HEK293 (cell line): ENCODE measurements at regions not wholly inside any gene's neighbourhood (a gene's known extent, or its start where the extent isn't known, plus 50 kb on each side); places are given as distances from the start of the nearest gene placed in this dataset.

Source experiments
- CTCF ChIA-PET: fragments of 350-600 bp; formaldehyde crosslinking; extraction: SDS; loops from one replicate; lab custom pipeline; 2021; ENCODE audit warnings: antibody characterized with exemption; lab: Yijun Ruan, JAX
- POLR2A ChIA-PET: fragments of 300-600 bp; formaldehyde crosslinking; extraction: SDS; loops from one replicate; lab custom pipeline; 2020; ENCODE audit warnings: antibody characterized with exemption, inconsistent platforms; lab: Yijun Ruan, JAX
- H3K27ac ChIP-seq: fragments of 200-500 bp; sonication (Bioruptor generic); 2 replicates; pipeline ENCODE4 v1.5.1; 2014; ENCODE audit warnings: low read depth, low read length, control low read depth, inconsistent platforms; ENCODE audit errors: extremely low read depth
- H3K36me3 ChIP-seq, 2 experiments: fragments of 200-500 bp in 1 of 2; sonication (Bioruptor generic) in 1 of 2; 1 replicate in 1 of 2; 2 replicates in 1 of 2; pipeline ENCODE4 v1.5.1; 2014 to 2017; ENCODE audit warnings: inconsistent platforms in 2 of 2, low read length in 2 of 2; ENCODE audit not compliant: control insufficient read depth in 2 of 2, insufficient read depth in 1 of 2
- H3K4me1 ChIP-seq: fragments of 200-500 bp; sonication (Bioruptor generic); 2 replicates; pipeline ENCODE4 v1.5.1; 2014; ENCODE audit warnings: mild to moderate bottlenecking, low read length, inconsistent platforms; ENCODE audit not compliant: control insufficient read depth, insufficient read depth
- H3K4me3 ChIP-seq: 2 replicates; pipeline ENCODE4 v1.5.1; 2011; ENCODE audit warnings: low read depth, mild to moderate bottlenecking, control low read depth, low read length, moderate library complexity
- H3K9me3 ChIP-seq: fragments of 200-500 bp; sonication (Bioruptor generic); 2 replicates; pipeline ENCODE4 v1.5.1; 2014; ENCODE audit warnings: low read depth, low read length, inconsistent platforms; ENCODE audit not compliant: control insufficient read depth, insufficient read depth
- BCL11A ChIP-seq: fragments of 450-650 bp; formaldehyde crosslinking; IDR thresholded peaks from 2 replicates; pipeline ENCODE4 v1.5.1; 2016; ENCODE audit warnings: low read depth, missing biosample characterization, missing genetic modification characterization
- ELK4 ChIP-seq: IDR thresholded peaks from 2 replicates; pipeline ENCODE4 v1.6.1; 2011; ENCODE audit warnings: mild to moderate bottlenecking, low read depth, low read length, borderline replicate concordance
- FEZF1 ChIP-seq: fragments of 450-650 bp; formaldehyde crosslinking; IDR thresholded peaks from 2 replicates; pipeline ENCODE4 v1.5.1; 2016; ENCODE audit warnings: missing biosample characterization, missing genetic modification characterization
- SP2 ChIP-seq: fragments of 450-650 bp; formaldehyde crosslinking; IDR thresholded peaks from 2 replicates; pipeline ENCODE4 v1.5.1; 2016; ENCODE audit warnings: missing biosample characterization, missing genetic modification characterization
- SP7 ChIP-seq: fragments of 450-650 bp; formaldehyde crosslinking; IDR thresholded peaks from 2 replicates; pipeline ENCODE4 v1.5.1; 2016; ENCODE audit warnings: missing biosample characterization, missing genetic modification characterization
- YY2 ChIP-seq: fragments of 450-650 bp; formaldehyde crosslinking; IDR thresholded peaks from 2 replicates; pipeline ENCODE4 v1.5.1; 2016; ENCODE audit warnings: missing biosample characterization, missing genetic modification characterization
- ZBTB21 ChIP-seq: fragments of 450-650 bp; formaldehyde crosslinking; IDR thresholded peaks from 2 replicates; pipeline ENCODE4 v1.5.1; 2017; ENCODE audit warnings: missing biosample characterization, missing genetic modification characterization
- ZBTB7A ChIP-seq: fragments of 450-650 bp; formaldehyde crosslinking; IDR thresholded peaks from 2 replicates; pipeline ENCODE4 v1.5.1; 2016; ENCODE audit warnings: low read depth, missing biosample characterization, missing genetic modification characterization
- ZNF155 ChIP-seq: fragments of 450-650 bp; formaldehyde crosslinking; IDR thresholded peaks from 2 replicates; pipeline ENCODE4 v1.5.1; 2016; ENCODE audit warnings: missing biosample characterization, missing genetic modification characterization
- ZNF175 ChIP-seq: fragments of 450-650 bp; formaldehyde crosslinking; IDR thresholded peaks from 2 replicates; pipeline ENCODE4 v1.5.1; 2016; ENCODE audit warnings: missing biosample characterization, missing genetic modification characterization
- ZNF248 ChIP-seq: fragments of 450-650 bp; formaldehyde crosslinking; IDR thresholded peaks from 2 replicates; pipeline ENCODE4 v1.5.1; 2017; ENCODE audit warnings: missing biosample characterization, missing genetic modification characterization
- ZNF335 ChIP-seq: fragments of 450-650 bp; formaldehyde crosslinking; conservative IDR thresholded peaks from 2 replicates; pipeline ENCODE4 v1.5.1; 2016; ENCODE audit warnings: missing biosample characterization, missing genetic modification characterization
- ZNF391 ChIP-seq: fragments of 450-650 bp; formaldehyde crosslinking; IDR thresholded peaks from 2 replicates; pipeline ENCODE4 v1.5.1; 2016; ENCODE audit warnings: low read depth, missing biosample characterization, missing genetic modification characterization, borderline replicate concordance
- ZNF473 ChIP-seq: fragments of 450-650 bp; formaldehyde crosslinking; IDR thresholded peaks from 2 replicates; pipeline ENCODE4 v1.5.1; 2017; ENCODE audit warnings: missing biosample characterization, missing genetic modification characterization
- ZNF529 ChIP-seq: fragments of 450-650 bp; formaldehyde crosslinking; IDR thresholded peaks from 2 replicates; pipeline ENCODE4 v1.5.1; 2017; ENCODE audit warnings: missing genetic modification characterization, missing biosample characterization; ENCODE audit not compliant: insufficient replicate concordance
- ZNF544 ChIP-seq: fragments of 450-650 bp; formaldehyde crosslinking; IDR thresholded peaks from 2 replicates; pipeline ENCODE4 v1.5.0; 2017; ENCODE audit warnings: missing biosample characterization, missing genetic modification characterization
- TF ChIP-seq, protein P1 (sequence below): fragments of 450-650 bp; formaldehyde crosslinking; IDR thresholded peaks from 2 replicates; pipeline ENCODE4 v1.5.1; 2016; ENCODE audit warnings: missing biosample characterization, missing genetic modification characterization
- TF ChIP-seq, protein P2 (sequence below): fragments of 450-650 bp; formaldehyde crosslinking; IDR thresholded peaks from 2 replicates; pipeline ENCODE4 v1.5.1; 2016; ENCODE audit warnings: missing biosample characterization, missing genetic modification characterization, low read depth
- TF ChIP-seq, protein P3 (sequence below): fragments of 450-650 bp; formaldehyde crosslinking; IDR thresholded peaks from 2 replicates; pipeline ENCODE4 v1.5.1; 2016; ENCODE audit warnings: missing biosample characterization, missing genetic modification characterization
- TF ChIP-seq, protein P4 (sequence below): fragments of 450-650 bp; formaldehyde crosslinking; IDR thresholded peaks from 2 replicates; pipeline ENCODE4 v1.5.1; 2016; ENCODE audit warnings: missing biosample characterization, missing genetic modification characterization
- TF ChIP-seq, protein P5 (sequence below): fragments of 450-650 bp; formaldehyde crosslinking; IDR thresholded peaks from 2 replicates; pipeline ENCODE4 v1.5.1; 2017; ENCODE audit warnings: missing biosample characterization, missing genetic modification characterization

DNA sequence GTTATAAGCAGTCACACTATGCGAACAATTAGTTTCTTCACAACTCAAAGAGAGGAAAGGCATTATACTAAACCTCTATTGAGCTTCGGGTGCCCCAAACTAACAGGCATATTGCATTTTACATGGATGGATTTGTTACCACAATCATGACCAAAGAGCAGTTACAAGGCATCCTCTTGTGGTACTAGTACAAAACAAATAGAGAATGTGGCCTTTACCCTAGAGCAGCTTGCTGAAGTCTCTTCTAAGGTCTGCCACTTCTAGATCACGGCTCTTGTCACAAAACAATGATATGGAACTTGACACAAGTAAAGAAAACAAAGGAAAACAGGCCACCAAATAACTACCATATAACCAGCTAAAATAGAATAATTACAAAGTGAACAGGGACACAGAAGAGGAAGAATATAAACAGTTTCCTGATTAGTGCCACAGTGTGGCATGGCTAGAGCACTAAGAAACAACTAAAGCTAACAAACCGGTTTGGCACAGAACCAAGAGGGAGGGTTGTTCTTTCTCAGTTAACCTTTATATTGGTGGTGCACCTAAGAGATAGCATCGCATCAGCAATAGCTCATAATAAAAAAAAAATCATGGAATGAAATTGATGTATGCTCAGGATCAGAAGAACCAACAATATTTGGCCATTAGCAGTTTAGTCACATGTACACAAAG lies 209.7 kb upstream of the ATP2B1 start:
- TF ChIP-seq ZBTB7A: no peak
- TF ChIP-seq ZBTB21 (tag by site-specific recombination): no peak
- TF ChIP-seq, protein P1, sequence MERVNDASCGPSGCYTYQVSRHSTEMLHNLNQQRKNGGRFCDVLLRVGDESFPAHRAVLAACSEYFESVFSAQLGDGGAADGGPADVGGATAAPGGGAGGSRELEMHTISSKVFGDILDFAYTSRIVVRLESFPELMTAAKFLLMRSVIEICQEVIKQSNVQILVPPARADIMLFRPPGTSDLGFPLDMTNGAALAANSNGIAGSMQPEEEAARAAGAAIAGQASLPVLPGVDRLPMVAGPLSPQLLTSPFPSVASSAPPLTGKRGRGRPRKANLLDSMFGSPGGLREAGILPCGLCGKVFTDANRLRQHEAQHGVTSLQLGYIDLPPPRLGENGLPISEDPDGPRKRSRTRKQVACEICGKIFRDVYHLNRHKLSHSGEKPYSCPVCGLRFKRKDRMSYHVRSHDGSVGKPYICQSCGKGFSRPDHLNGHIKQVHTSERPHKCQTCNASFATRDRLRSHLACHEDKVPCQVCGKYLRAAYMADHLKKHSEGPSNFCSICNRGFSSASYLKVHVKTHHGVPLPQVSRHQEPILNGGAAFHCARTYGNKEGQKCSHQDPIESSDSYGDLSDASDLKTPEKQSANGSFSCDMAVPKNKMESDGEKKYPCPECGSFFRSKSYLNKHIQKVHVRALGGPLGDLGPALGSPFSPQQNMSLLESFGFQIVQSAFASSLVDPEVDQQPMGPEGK: no peak
- TF ChIP-seq ZNF335 (tag by site-specific recombination): peak; percentile 23; the same call in 1 of the 2 replicates
- TF ChIP-seq FEZF1 (tag by site-specific recombination): peak; percentile 57; the same call in 1 of the 2 replicates
- TF ChIP-seq ZNF391: no peak
- no peaks in the 10 kb centered on the region for H3K36me3 ChIP-seq
- ChIA-PET CTCF (interaction anchor here (0.7 to 1.1 kb wide), 4 partner anchors 11 to 43 kb away, joined by 3 read pairs; no protein-coding TSS in a partner anchor), POLR2A (no interaction called here)
- H3K27ac ChIP-seq: no peak overlapping the region
- peaks cover 10% of the 10 kb centered on the region; the same call in 1 of the 2 replicates for H3K4me1 ChIP-seq
- H3K4me3 ChIP-seq: no peak overlapping the region
- H3K9me3 ChIP-seq: no peaks in the 10 kb centered on the region

- Histone ChIP-seq H3K9me3 (no peaks in the 10 kb centered on the region), H3K36me3 (no peaks in the 10 kb centered on the region), H3K4me1 (peaks cover 10% of the 10 kb centered on the region; the same call in 1 of the 2 replicates), H3K4me3 (no peak overlapping the region), H3K27ac (no peak overlapping the region)
- TF ChIP-seq ZNF529 (tag by site-specific recombination) (no peak), ZNF544 (tag by site-specific recombination) (no peak), SP7 (tag by site-specific recombination) (no peak), ZNF248 (tag by site-specific recombination) (no peak), ZNF155 (tag by site-specific recombination) (no peak)
- TF ChIP-seq, protein P2, sequence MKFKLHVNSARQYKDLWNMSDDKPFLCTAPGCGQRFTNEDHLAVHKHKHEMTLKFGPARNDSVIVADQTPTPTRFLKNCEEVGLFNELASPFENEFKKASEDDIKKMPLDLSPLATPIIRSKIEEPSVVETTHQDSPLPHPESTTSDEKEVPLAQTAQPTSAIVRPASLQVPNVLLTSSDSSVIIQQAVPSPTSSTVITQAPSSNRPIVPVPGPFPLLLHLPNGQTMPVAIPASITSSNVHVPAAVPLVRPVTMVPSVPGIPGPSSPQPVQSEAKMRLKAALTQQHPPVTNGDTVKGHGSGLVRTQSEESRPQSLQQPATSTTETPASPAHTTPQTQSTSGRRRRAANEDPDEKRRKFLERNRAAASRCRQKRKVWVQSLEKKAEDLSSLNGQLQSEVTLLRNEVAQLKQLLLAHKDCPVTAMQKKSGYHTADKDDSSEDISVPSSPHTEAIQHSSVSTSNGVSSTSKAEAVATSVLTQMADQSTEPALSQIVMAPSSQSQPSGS (tag by site-specific recombination): peak; percentile 60; the same call in 1 of the 2 replicates
- CTCF ChIA-PET: interaction anchor here (0.7 kb wide), 1 partner anchor 1358 kb away, joined by 3 read pairs; no protein-coding TSS in a partner anchor
- POLR2A ChIA-PET: no interaction called here
Measured at GRCh38 chr12:89909753-89910152, 201.1 kb upstream of the ATP2B1 start.

DNA sequence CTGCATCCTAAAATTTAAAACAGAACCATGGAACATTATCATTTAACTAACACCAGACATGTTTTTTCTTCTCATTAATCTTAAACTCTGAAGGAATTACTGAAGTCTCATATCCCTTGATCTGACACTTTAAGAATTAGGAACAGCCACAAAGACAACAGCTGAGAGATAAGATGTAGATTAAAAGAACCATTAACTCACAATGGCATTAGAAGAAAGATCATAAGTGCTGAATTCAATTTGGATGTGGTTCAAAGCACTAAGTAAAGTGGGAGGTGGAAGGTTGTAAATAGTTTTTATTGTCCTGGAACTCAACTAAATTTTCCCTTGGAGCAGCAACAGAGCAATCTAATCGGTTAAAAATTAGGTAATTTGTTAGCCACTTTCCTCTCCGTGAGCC lies 199.0 kb upstream of the ATP2B1 start:
- no peaks in the 10 kb centered on the region for H3K36me3 ChIP-seq
- no peak overlapping the region for H3K27ac ChIP-seq
- CTCF ChIA-PET: interaction anchor here (0.7 kb wide), 1 partner anchor 11 kb away, joined by 3 read pairs; no protein-coding TSS in a partner anchor
- peaks cover 10% of the 10 kb centered on the region; the same call in 1 of the 2 replicates for H3K4me1 ChIP-seq
- no peak overlapping the region for H3K4me3 ChIP-seq
- POLR2A ChIA-PET: no interaction called here
- no peaks in the 10 kb centered on the region for H3K9me3 ChIP-seq
- TF ChIP-seq ZNF473 (tag by site-specific recombination) (no peak), YY2 (tag by site-specific recombination) (no peak), BCL11A (tag by site-specific recombination) (no peak), ZNF175 (tag by site-specific recombination) (no peak), ELK4 (no peak), SP2 (no peak)
- TF ChIP-seq, protein P3, sequence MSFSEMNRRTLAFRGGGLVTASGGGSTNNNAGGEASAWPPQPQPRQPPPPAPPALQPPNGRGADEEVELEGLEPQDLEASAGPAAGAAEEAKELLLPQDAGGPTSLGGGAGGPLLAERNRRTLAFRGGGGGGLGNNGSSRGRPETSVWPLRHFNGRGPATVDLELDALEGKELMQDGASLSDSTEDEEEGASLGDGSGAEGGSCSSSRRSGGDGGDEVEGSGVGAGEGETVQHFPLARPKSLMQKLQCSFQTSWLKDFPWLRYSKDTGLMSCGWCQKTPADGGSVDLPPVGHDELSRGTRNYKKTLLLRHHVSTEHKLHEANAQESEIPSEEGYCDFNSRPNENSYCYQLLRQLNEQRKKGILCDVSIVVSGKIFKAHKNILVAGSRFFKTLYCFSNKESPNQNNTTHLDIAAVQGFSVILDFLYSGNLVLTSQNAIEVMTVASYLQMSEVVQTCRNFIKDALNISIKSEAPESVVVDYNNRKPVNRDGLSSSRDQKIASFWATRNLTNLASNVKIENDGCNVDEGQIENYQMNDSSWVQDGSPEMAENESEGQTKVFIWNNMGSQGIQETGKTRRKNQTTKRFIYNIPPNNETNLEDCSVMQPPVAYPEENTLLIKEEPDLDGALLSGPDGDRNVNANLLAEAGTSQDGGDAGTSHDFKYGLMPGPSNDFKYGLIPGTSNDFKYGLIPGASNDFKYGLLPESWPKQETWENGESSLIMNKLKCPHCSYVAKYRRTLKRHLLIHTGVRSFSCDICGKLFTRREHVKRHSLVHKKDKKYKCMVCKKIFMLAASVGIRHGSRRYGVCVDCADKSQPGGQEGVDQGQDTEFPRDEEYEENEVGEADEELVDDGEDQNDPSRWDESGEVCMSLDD (tag by site-specific recombination): no peak
- TF ChIP-seq, protein P4, sequence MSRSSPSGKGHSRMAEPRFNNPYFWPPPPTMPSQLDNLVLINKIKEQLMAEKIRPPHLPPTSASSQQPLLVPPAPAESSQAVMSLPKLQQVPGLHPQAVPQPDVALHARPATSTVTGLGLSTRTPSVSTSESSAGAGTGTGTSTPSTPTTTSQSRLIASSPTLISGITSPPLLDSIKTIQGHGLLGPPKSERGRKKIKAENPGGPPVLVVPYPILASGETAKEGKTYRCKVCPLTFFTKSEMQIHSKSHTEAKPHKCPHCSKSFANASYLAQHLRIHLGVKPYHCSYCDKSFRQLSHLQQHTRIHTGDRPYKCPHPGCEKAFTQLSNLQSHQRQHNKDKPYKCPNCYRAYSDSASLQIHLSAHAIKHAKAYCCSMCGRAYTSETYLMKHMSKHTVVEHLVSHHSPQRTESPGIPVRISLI (tag by site-specific recombination): no peak
- TF ChIP-seq, protein P5, sequence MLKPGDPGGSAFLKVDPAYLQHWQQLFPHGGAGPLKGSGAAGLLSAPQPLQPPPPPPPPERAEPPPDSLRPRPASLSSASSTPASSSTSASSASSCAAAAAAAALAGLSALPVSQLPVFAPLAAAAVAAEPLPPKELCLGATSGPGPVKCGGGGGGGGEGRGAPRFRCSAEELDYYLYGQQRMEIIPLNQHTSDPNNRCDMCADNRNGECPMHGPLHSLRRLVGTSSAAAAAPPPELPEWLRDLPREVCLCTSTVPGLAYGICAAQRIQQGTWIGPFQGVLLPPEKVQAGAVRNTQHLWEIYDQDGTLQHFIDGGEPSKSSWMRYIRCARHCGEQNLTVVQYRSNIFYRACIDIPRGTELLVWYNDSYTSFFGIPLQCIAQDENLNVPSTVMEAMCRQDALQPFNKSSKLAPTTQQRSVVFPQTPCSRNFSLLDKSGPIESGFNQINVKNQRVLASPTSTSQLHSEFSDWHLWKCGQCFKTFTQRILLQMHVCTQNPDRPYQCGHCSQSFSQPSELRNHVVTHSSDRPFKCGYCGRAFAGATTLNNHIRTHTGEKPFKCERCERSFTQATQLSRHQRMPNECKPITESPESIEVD (tag by site-specific recombination): peak; percentile 88
